NCI-H524 (cell line): ENCODE measurements at regions not wholly inside any gene's neighbourhood (a gene's known extent, or its start where the extent isn't known, plus 50 kb on each side); places are given as distances from the start of the nearest gene placed in this dataset.
A peak's percentile ranks its signal among the peaks of the same experiment; 100 is the strongest.
"Not testable (repeated sequence)": the region's sequence is repeated elsewhere in the genome, so short reads cannot be mapped to it uniquely, and the experiment has no call there.

Experiments used
- DNase-seq, 2 experiments: peaks; one replicate each; lab custom pipeline; 2025; lab: John Stamatoyannopoulos, UW

DNA sequence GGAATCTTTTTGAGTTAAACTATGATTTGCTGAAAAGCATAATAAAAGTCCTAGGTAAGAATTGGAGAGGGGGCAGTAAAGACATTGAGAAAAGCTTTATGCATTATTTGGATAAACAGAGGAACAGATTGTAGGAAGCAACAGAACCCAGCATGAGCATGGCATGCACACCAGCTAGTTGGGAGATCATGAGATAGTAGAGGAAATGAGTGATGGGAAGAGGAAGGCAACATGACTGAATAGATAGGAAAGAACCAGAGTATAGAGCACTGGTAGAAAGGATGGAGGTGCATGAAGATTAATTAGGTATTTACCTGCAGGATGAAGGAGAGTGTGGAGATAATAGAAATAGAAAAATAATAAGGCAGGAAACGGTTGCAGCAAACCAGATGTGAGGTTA is 248.5 kb upstream of the LMO3 start:
- no peak for DNase-seq

DNA sequence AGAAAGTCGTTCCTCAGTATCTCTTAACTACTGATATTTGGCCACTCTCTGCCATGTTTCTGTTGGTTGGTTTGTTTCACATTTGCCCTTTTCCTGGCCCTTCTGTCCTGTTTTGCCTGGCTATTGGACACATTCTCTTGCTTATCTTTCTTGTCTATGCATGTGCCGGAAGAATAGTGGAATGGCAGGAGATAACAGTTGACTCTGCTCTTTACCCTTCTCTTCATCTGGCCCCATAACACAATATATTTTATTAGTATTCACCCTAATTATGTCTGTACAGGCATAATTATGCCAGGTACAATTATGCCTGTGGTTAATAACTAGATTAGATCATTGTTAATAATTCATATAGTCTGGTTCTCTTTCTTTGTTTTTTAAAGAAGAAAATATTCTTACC is 243.5 kb upstream of the LMO3 start:
- no peak for DNase-seq

DNA sequence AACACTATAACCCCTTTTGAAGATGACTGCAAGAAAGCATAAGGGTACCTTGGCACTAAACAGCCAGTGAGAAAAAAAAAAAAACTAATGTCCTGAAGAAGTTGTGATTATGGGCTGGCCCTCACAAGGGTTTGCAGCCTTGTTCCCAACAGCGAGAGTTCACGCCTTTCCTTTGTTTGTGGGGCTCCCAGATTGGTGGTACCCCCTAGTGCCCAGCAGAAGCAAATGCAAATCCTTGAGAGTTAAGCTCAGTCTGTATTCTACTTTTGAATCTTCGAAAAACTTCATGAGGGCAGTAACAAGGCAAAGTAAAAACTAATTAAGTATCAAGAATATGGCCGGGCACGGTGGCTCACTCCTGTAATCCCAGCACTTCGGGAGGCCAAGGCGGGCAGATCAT is 238.9 kb upstream of the LMO3 start:
- no peak for DNase-seq

DNA sequence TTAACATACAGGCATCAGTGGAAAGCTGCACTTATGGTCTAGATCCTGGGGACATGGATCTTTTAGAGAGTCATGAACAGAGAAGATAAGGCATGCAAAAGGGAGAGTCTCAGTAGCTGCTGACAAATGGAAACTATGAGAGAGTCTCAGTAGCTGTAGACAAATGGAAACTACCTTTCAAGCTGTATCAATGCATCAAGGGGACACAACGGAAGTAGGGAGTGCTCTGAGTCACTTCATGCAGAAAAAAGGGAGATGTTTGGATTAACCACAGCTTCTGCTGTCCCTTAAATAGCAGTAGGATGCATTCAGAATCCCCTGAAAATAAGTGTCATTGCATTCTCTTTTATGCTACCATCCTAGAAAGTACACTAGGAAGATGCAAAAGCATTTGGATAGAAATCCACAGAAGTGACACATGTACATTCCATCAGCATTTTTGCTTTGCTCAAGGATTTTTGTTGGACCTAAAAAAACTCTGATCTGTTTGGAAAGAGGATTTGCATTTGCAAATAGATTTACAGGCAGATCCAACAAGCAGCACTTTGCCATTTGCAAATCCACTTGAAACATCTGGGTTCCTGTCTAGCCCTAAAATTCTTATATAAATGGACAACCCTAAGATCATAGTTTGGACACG is 227.5 kb upstream of the LMO3 start:
- DNase-seq = peak in 1 of 2 experiments; percentile 0

DNA sequence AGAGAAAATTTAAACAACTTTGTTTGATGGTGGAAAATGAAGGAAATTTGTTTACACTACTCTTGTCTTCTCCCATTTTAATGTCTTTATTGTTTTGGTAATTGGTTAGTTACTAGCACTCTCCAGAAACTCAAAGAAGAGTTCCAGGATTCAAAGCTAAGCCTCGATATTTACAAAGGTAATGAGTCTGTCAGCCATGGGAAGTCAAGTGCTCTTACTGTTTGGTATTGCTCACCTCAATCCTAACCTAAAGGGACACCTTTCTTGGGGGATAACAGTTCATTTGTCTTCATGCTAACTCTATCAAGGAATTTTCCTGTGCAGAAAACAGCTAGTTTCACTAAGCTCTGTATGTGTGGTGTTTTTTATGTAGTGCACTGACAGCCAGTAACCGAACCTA is 222.9 kb upstream of the LMO3 start:
- DNase-seq = no peak

DNA sequence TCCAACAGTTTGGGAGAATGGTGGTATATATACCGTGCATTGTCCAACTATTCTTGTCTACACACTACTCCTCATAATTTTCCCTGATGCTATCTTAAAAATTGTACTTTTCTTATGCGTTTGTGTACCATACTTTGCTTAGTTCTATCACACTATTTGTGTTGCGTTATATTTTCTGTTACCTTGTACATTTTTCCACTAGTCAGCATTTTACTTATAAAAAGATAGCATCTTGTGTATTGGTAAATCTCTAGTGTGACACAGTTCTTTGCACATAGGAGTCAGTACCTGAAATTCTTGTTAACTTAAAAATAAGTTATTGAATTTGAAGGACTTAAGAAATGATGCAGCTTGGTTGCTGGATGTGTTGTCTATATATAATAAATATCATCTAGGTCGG is 201.8 kb upstream of the LMO3 start:
- no peak for DNase-seq

DNA sequence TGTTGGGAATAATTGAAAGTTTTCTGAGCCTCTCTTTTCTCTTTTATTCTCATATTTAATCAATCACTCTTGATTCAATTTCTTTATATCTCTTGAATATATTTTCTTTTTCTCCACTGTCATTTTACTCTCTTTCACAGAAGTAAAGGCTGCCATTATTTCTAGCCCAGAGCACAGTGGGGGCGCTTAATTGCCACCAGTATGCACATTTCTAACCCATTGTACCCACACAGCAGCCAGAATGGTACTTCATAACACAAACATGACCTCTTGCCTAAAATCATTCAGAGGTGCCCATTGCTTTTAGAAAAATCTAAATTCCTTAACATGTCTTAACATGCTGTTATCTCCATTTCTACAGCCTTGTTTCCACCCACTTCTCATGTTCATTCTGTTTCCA is 190.2 kb upstream of the LMO3 start:
- no peak for DNase-seq

DNA sequence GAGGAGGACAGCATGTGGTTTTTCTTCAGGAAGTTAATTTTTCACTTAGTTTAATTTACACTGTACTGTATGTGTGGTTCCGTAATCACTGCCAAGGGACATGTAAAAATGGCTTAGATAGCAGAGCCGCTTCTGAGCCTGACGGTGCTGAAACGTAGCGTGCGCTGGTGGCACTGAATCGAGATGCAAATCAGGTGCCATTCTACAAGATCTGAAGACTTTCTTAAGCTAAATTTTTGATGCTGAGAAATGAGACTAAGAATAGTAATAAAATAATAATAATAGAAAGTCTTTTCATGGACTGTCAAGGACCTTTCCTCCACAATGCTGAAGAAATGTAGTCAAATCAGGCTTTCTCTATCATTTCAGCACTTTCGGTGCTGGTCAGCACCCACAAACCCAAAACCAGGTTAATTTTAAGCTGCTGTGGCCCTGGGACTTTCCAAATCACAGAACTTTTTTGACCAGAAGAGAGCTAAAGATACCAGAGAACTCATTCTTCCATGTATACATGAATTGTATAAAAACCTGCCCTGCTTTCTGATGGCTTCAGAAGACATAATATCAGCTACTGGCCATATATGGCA is 183.3 kb upstream of the LMO3 start:
- no peak for DNase-seq

DNA sequence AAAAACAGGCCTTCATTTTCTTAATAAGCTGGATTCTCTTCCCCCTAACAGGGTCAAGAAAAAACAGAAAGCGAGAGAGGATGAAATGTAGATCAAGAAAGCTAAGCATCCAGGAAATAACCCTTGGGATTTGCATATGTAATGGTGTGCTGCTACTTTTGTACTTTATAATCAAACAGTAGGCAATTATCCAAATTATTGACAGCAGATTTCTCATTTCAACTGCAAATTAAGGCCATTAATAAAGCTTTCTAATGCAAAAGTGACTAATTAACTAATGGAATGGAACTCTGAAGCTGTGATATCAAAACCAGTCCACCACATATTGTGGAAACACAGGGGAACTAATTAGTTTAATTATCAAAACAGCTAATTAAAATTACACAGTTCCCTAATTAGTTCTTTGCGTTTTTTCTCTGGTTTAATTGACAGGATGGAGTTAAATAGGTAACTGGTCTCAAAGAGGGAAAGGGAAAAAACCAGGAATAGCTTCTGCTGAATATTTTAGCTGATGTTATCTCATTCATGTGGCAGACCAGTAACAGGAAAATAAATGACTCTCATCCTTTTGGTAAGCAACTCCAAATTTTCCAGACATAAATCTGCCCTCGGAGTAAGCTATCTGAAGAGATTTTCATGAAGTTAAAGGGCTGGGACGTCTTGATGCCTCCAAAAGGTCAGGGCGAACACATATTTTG is 182.7 kb upstream of the LMO3 start:
- no peak for DNase-seq

DNA sequence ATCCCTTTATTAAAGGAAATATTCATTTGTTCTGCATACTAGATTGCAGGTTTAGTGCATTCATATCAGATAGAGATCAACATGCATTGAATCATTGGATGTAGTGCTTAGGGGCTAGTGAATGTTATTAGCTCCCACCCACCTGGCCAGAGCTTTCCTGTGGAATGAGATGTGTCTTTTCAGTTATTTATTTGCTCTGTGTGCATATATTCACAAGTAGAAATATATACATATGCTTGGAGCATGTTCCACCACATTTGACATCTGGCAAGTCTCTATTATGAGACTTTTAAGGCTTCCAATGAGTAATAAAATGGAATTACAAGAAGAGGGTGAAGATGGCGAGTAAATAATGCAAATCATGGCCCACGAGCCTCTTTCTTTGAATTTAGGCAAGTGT is 180.0 kb upstream of the LMO3 start:
- DNase-seq = peak in 1 of 2 experiments; percentile 46

DNA sequence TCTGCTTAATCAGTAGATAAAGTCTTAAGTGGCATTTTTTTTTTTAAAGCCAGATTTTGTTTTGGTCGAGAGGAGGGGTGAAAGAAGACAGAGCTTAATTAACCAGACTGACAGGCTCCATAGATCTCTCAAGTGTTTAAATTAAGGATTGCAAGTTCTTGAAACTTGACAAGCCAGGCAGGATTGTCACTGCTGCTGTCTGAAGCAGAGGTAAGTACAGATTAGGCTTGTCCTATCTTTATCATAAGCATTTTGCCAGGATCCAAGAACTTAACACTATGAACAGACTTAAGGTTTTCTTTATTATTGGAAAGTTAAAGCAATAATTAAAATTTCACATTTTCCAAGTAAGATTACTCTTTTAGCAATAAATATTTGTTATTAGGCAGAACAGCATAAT is 179.6 kb upstream of the LMO3 start:
- DNase-seq = peak; percentile 79 to 94

DNA sequence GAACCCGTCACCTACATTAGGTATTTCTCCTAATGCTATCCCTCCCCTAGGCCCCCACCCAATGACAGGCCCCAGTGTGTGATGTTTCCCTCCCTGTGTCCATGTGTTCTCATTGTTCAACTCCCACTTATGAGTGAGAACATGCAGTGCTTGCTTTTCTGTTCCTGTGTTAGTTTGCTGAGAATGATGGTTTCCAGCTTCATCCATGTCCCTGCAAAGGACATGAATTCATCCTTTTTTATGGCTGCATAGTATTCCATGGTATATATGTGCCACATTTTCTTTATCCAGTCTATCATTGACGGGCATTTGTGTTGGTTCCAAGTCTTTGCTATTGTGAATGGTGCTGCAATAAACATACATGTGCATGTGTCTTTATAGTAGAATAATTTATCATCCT is 163.2 kb upstream of the LMO3 start:
- not testable (repeated sequence) for DNase-seq

DNA sequence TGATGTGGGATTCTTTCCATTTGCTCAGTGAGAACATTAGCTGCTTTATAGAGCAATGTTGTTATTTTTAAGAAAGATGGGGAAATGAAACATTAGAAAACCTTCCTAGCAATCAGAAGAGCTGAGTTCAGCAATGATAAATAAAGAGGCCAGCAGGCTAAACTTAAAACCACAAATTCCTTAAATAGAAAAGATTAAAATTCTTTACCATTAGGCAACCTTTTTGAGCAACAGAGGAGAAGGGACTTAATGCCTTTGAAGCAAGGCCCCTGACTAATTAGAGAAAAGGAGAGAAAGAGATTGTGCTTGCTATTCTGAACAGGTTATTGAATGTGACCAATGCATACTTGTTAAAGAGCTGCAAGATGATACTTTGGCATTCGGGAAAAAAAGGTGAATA is 160.8 kb upstream of the LMO3 start:
- DNase-seq = no peak

DNA sequence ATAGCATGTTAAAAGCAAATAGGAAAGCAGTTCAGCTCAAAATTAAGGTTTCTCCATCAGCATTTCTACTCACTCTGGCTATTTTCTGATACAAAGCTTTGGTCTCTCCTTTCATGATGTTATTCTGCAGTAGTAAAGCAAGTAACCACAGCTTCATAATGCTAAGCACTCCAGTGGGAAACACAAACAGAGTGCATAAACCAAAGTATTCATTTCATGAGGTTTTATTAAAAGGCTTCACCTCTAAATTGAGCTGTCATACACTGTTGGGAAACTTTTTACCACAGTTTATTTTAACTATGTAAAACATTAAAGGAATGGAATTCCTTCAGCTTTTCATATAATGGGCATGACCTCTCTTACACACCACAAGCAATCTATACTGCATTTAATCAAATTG is 157.9 kb upstream of the LMO3 start:
- DNase-seq = no peak

DNA sequence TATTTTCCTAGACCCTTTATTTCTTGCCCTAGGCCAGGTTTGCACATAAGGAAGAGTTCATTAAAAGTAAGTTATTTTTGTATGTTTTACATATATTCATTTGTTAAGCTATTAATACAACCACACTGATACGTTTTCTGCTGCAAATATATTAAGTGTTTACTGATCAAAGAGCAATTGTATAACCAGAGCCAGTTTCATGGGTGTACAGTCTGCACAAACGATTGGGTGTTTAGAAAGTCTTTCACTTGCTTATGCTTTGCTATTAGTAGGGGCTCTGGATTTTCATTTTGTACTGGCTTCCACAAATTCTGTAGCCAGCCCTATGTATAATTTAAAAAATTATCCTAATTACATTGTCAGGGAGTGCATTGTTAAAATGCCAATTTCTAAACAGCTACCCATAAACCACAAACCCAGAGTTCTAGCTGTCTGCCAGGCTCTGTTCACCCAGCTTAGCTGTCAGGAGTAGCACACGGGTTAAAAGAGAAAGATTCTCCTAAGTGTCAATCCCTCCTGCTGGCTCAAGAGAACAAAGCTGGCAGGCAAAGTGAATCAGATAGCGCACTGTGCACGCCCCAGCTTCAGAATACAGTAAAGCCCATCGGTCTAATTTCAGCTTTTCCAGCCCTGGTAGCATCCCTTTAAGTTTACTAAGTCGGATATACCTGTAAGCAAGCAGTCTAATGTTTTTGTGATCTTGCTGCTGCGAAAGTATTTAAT is 151.0 kb upstream of the LMO3 start:
- no peak for DNase-seq

DNA sequence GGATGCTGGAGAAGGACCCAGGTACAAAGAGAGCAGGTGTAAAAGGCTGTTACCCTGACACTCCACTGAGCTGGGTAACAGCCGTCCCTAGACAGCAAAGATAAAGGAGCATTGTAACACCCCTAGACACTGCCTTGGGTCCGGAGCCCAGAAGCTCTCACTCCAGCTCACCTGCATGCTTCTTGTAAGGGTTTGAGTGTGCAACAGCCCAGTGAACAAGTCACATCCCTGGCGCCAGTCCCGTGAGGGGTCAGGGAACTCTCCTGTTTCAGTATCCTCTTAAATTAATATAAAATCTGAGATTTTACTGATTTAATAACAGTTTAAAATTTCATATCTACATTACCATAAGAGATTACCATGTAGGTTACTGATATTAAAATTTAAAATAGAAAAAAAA is 124.8 kb upstream of the LMO3 start:
- DNase-seq = no peak

DNA sequence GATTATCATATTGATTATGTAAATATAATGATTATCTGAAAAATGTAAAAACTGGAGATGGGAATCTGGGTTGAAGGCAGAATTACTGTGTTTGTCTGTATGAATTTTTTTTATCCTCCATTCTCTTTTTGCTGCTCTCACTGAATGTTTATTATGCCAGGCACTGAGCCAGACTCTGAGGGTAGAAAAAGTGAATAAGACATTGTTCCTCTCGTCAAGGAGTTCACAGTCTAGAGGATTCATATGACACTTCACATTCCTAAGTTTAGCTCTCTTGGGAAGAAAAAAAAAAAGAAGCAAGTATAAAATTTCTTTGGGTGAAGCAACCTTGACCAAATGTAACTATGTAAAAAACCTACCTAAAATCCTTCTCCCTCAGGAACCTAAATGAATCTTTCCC is 120.9 kb upstream of the LMO3 start:
- no peak for DNase-seq

DNA sequence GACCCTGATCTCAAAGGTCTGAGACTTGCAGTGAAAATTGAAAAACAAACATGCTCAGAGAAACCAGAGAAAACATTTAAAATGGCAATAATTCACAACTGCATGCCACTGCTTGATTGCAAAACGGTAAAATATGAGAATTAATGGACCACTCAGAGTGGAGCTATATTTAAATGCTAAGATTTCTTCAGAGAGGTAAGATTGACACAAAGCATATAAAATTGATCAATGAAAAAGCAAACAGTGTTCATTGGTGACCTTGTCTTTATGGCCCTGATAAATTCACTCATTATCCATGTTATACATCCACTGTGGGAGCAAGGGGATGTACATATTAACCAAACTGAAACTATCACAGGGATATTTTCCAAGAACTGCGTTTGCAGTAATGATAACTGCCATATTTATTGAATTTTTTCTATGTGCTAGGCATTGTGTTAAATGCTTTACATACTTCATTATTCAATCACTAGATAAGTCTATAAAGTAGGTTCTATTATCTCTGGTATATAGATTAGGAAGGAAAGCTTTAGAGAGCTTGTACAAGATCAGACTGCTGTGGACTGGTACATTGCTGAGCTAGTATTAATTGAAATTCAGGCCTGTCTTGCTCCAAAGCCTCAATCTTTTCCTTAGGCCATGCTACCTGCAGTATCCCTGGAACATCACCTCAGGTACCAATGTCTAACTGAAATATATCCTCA is 113.9 kb upstream of the LMO3 start:
- no peak for DNase-seq

DNA sequence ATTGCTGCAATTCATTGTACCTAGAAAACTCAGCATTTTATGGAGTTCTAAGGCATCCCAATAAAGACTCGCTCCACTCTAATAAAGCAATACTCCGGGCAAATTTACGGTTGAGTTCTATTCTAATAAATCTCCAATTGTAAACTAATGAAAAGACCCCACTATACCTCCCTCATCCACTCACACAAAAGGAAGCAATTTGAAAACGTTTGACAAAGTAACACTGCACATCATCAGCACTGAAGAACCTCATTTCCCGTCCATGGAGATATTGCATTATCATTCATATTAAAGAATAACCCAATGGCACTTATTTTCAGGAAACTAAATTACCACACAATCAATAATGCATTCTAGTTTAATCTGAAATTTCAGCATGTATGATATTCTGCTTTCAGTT is 111.0 kb upstream of the LMO3 start:
- DNase-seq = no peak

DNA sequence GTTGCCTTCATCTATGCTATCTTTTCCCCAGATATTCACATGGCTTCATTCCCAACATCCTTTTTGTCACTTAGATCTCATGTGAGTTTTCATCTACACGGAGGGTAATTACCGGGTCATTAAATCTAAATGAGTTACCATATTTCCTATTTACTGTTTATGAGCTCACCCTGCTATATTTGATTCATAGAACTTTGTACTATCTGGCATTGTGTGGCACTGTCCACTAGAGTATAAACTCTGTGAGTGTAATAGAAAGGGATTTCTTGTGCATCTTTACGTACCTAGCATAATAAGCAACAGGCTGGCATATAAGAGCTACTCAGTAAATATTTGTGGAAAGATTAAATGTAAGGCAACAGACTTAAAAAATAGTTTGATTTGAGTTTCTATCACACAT is 86.1 kb upstream of the LMO3 start:
- no peak for DNase-seq

DNA sequence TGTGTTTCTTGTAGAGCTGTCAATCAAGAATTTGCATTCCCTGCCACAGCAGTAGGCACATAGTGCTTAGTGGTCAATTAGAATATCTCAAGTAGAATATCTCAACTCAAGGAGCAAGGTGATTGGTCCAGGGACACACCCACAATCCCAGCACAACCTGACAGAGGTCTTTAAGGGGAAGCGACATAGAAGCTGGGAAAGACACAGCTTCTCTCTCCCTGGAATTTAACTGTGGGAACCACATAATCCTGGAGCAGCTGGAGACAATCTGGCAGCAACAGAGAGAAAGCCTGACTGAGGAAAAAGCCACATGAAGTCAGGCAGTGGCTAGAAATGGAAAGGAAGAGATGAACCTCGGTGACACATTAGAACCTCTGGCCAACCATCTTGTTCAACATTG is 85.7 kb upstream of the LMO3 start:
- DNase-seq = peak in 1 of 2 experiments; percentile 19

DNA sequence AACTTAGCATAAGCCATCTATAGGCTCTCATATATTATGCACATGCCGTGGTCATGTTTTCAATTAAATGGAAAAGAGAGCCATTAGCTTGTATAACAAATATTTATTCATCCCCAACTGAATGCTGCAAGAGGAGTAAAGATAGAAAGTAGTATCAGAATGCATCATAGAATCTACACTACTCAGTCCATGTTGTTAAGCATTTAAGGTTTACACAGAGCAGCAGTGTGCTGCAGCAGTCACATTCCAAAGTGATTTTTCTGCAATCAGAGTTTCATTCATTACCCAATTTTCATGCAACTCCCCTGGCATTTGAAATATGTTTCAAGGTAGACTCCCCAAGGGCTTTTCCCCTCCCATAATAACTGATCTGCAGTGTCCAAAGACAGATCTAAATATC is 82.2 kb upstream of the LMO3 start:
- DNase-seq = no peak
